HEK293 (cell line): ENCODE measurements at regions not wholly inside any gene's neighbourhood (a gene's known extent, or its start where the extent isn't known, plus 50 kb on each side); places are given as distances from the start of the nearest gene placed in this dataset.

Source experiments
- CTCF ChIA-PET: fragments of 350-600 bp; formaldehyde crosslinking; extraction: SDS; loops from one replicate; lab custom pipeline; 2021; ENCODE audit warnings: antibody characterized with exemption; lab: Yijun Ruan, JAX
- POLR2A ChIA-PET: fragments of 300-600 bp; formaldehyde crosslinking; extraction: SDS; loops from one replicate; lab custom pipeline; 2020; ENCODE audit warnings: antibody characterized with exemption, inconsistent platforms; lab: Yijun Ruan, JAX
- H3K27ac ChIP-seq: fragments of 200-500 bp; sonication (Bioruptor generic); 2 replicates; pipeline ENCODE4 v1.5.1; 2014; ENCODE audit warnings: low read depth, low read length, control low read depth, inconsistent platforms; ENCODE audit errors: extremely low read depth
- H3K36me3 ChIP-seq, 2 experiments: fragments of 200-500 bp in 1 of 2; sonication (Bioruptor generic) in 1 of 2; 1 replicate in 1 of 2; 2 replicates in 1 of 2; pipeline ENCODE4 v1.5.1; 2014 to 2017; ENCODE audit warnings: inconsistent platforms in 2 of 2, low read length in 2 of 2; ENCODE audit not compliant: control insufficient read depth in 2 of 2, insufficient read depth in 1 of 2
- H3K4me1 ChIP-seq: fragments of 200-500 bp; sonication (Bioruptor generic); 2 replicates; pipeline ENCODE4 v1.5.1; 2014; ENCODE audit warnings: mild to moderate bottlenecking, low read length, inconsistent platforms; ENCODE audit not compliant: control insufficient read depth, insufficient read depth
- H3K4me3 ChIP-seq: 2 replicates; pipeline ENCODE4 v1.5.1; 2011; ENCODE audit warnings: low read depth, mild to moderate bottlenecking, control low read depth, low read length, moderate library complexity
- H3K9me3 ChIP-seq: fragments of 200-500 bp; sonication (Bioruptor generic); 2 replicates; pipeline ENCODE4 v1.5.1; 2014; ENCODE audit warnings: low read depth, low read length, inconsistent platforms; ENCODE audit not compliant: control insufficient read depth, insufficient read depth
- ATF2 ChIP-seq: fragments of 450-650 bp; formaldehyde crosslinking; IDR thresholded peaks from 2 replicates; pipeline ENCODE4 v1.5.1; 2016; ENCODE audit warnings: missing biosample characterization, missing genetic modification characterization, low read depth
- BCL6B ChIP-seq: fragments of 450-650 bp; formaldehyde crosslinking; IDR thresholded peaks from 2 replicates; pipeline ENCODE4 v1.5.1; 2017; ENCODE audit warnings: missing biosample characterization, missing genetic modification characterization
- GLIS2 ChIP-seq: fragments of 450-650 bp; formaldehyde crosslinking; IDR thresholded peaks from 2 replicates; pipeline ENCODE4 v1.5.1; 2016; ENCODE audit warnings: missing biosample characterization, missing genetic modification characterization
- PRDM2 ChIP-seq: fragments of 450-650 bp; formaldehyde crosslinking; IDR thresholded peaks from 2 replicates; pipeline ENCODE4 v1.5.1; 2016; ENCODE audit warnings: missing biosample characterization, missing genetic modification characterization, borderline replicate concordance
- SCRT2 ChIP-seq: fragments of 450-650 bp; formaldehyde crosslinking; IDR thresholded peaks from 2 replicates; pipeline ENCODE4 v1.5.1; 2016; ENCODE audit warnings: missing biosample characterization, missing genetic modification characterization
- ZNF302 ChIP-seq: fragments of 450-650 bp; formaldehyde crosslinking; IDR thresholded peaks from 2 replicates; pipeline ENCODE4 v1.5.1; 2016; ENCODE audit warnings: missing biosample characterization, missing genetic modification characterization, low read depth
- ZNF335 ChIP-seq: fragments of 450-650 bp; formaldehyde crosslinking; conservative IDR thresholded peaks from 2 replicates; pipeline ENCODE4 v1.5.1; 2016; ENCODE audit warnings: missing biosample characterization, missing genetic modification characterization
- ZNF488 ChIP-seq: fragments of 450-650 bp; formaldehyde crosslinking; IDR thresholded peaks from 2 replicates; pipeline ENCODE4 v1.5.1; 2016; ENCODE audit warnings: missing biosample characterization, missing genetic modification characterization
- ZNF513 ChIP-seq: fragments of 450-650 bp; IDR thresholded peaks from 2 replicates; pipeline ENCODE4 v1.5.1; 2018; ENCODE audit warnings: missing biosample characterization, missing genetic modification characterization
- ZNF610 ChIP-seq: fragments of 450-650 bp; formaldehyde crosslinking; IDR thresholded peaks from 2 replicates; pipeline ENCODE4 v1.5.1; 2016; ENCODE audit warnings: missing biosample characterization, missing genetic modification characterization, borderline replicate concordance
- ZNF624 ChIP-seq: fragments of 450-650 bp; formaldehyde crosslinking; IDR thresholded peaks from 2 replicates; pipeline ENCODE4 v1.5.1; 2017; ENCODE audit warnings: missing biosample characterization, missing genetic modification characterization
- ZNF692 ChIP-seq: fragments of 450-650 bp; formaldehyde crosslinking; IDR thresholded peaks from 2 replicates; pipeline ENCODE4 v1.5.1; 2016; ENCODE audit warnings: missing biosample characterization, missing genetic modification characterization

GRCh38 chr3:177606891-177607290 lies 409.6 kb upstream of the TBL1XR1 start:
- Histone ChIP-seq H3K36me3 (no peaks in the 10 kb centered on the region), H3K27ac (no peak overlapping the region), H3K4me1 (peaks cover 4% of the 10 kb centered on the region; the same call in 1 of the 2 replicates), H3K9me3 (no peaks in the 10 kb centered on the region), H3K4me3 (no peak overlapping the region)
- peak; percentile 70 for TF ChIP-seq SCRT2 (tag by site-specific recombination)
- peak; percentile 51; the same call in 1 of the 2 replicates for TF ChIP-seq ATF2
- no peak for TF ChIP-seq ZNF513 (tag by site-specific recombination)
- ChIA-PET CTCF (no interaction called here), POLR2A (no interaction called here)

- Histone ChIP-seq H3K4me1 (peaks cover 4% of the 10 kb centered on the region; the same call in 1 of the 2 replicates), H3K36me3 (no peaks in the 10 kb centered on the region), H3K9me3 (no peaks in the 10 kb centered on the region), H3K27ac (no peak overlapping the region), H3K4me3 (no peak overlapping the region)
- ChIA-PET POLR2A (no interaction called here), CTCF (no interaction called here)
- TF ChIP-seq BCL6B (tag by site-specific recombination), result no peak
Measured at GRCh38 chr3:177607589-177607988, 410.3 kb upstream of the TBL1XR1 start.

GRCh38 chr3:177608443-177608842 lies 411.2 kb upstream of the TBL1XR1 start:
- H3K36me3 ChIP-seq, result no peaks in the 10 kb centered on the region
- no peaks in the 10 kb centered on the region for H3K9me3 ChIP-seq
- H3K4me3 ChIP-seq, result no peak overlapping the region
- CTCF ChIA-PET, result no interaction called here
- POLR2A ChIA-PET, result no interaction called here
- TF ChIP-seq ZNF488 (no peak), ZNF302 (tag by site-specific recombination) (no peak), ZNF610 (tag by site-specific recombination) (no peak), ZNF692 (tag by site-specific recombination) (no peak), ZNF624 (no peak)
- peaks cover 4% of the 10 kb centered on the region; the same call in 1 of the 2 replicates for H3K4me1 ChIP-seq
- H3K27ac ChIP-seq, result no peak overlapping the region

- H3K27ac ChIP-seq, result no peak overlapping the region
- H3K4me1 ChIP-seq, result peaks cover 4% of the 10 kb centered on the region; the same call in 1 of the 2 replicates
- H3K9me3 ChIP-seq, result no peaks in the 10 kb centered on the region
Measured at GRCh38 chr3:177609613-177610012, 412.3 kb upstream of the TBL1XR1 start.

More at GRCh38 chr3:177609613-177610012, 412.3 kb upstream of the TBL1XR1 start:
- TF ChIP-seq ZNF335 (tag by site-specific recombination) (no peak), GLIS2 (tag by site-specific recombination) (no peak), PRDM2 (tag by site-specific recombination) (no peak)
- POLR2A ChIA-PET, result no interaction called here
- CTCF ChIA-PET, result no interaction called here
- H3K36me3 ChIP-seq, result no peaks in the 10 kb centered on the region
- H3K4me3 ChIP-seq, result no peak overlapping the region
